Left ventricle myocardium inferior (tissue), 1 donor: ENCODE measurements at regions not wholly inside any gene's neighbourhood (a gene's known extent, or its start where the extent isn't known, plus 50 kb on each side); places are given as distances from the start of the nearest gene placed in this dataset.
A peak's percentile ranks its signal among the peaks of the same experiment; 100 is the strongest.

ENCODE experiments used
- DNase-seq: peaks from one replicate; pipeline ENCODE4 v3.0.0-alpha.2; 2020
- H3K27ac ChIP-seq: fragments of 200-600 bp; replicated peaks from 2 replicates; pipeline ENCODE4 v1.8.0; 2021
- H3K27me3 ChIP-seq: fragments of 200-600 bp; 2 replicates; pipeline ENCODE4 v1.8.0; 2021; ENCODE audit warnings: low read depth
- H3K36me3 ChIP-seq: fragments of 200-600 bp; 2 replicates; pipeline ENCODE4 v1.8.0; 2021
- H3K4me1 ChIP-seq: fragments of 200-600 bp; 2 replicates; pipeline ENCODE4 v1.8.0; 2021
- H3K4me3 ChIP-seq: fragments of 200-600 bp; 2 replicates; pipeline ENCODE4 v1.8.0; 2021; ENCODE audit warnings: mild to moderate bottlenecking, moderate library complexity
- H3K9me3 ChIP-seq: fragments of 200-600 bp; replicated peaks from 2 replicates; pipeline ENCODE4 v1.8.0; 2021
- CTCF ChIP-seq: fragments of 200-600 bp; IDR thresholded peaks from 2 replicates; pipeline ENCODE4 v1.8.0; 2021; ENCODE audit warnings: antibody characterized with exemption, mild to moderate bottlenecking, borderline replicate concordance
- intact Hi-C: fragments of 100-400 bp; cut with micrococcal nuclease; formaldehyde crosslinking; loops from one replicate; pipeline ENCODE4 v1.11.0; 2022
- donor health status: DM: no; HTN: yes; CAD: no; lungs with severe emphysema.

GRCh38 chr4:19772581-19772980 is 479.1 kb upstream of the SLIT2 start:
- no peak for DNase-seq
- H3K4me1 ChIP-seq, result no peaks in the 10 kb centered on the region
- intact Hi-C loops, result no loop called here
- H3K36me3 ChIP-seq, result no peaks in the 10 kb centered on the region
- H3K4me3 ChIP-seq, result no peak overlapping the region
- no peak overlapping the region for H3K27ac ChIP-seq
- H3K9me3 ChIP-seq, result no peaks in the 10 kb centered on the region
- no peak for TF ChIP-seq CTCF
- H3K27me3 ChIP-seq, result no peaks in the 10 kb centered on the region

- Histone ChIP-seq H3K9me3 (no peaks in the 10 kb centered on the region), H3K4me3 (no peak overlapping the region), H3K4me1 (no peaks in the 10 kb centered on the region), H3K27me3 (no peaks in the 10 kb centered on the region), H3K27ac (no peak overlapping the region), H3K36me3 (no peaks in the 10 kb centered on the region)
- no peak for DNase-seq
- intact Hi-C loops, result no loop called here
- no peak for TF ChIP-seq CTCF
These were observed 495.0 kb upstream of the SLIT2 start for GRCh38 chr4:19756661-19757060.

- no peak for DNase-seq
- Histone ChIP-seq H3K27ac (no peak overlapping the region), H3K36me3 (no peaks in the 10 kb centered on the region), H3K27me3 (no peaks in the 10 kb centered on the region), H3K4me1 (no peaks in the 10 kb centered on the region), H3K4me3 (no peak overlapping the region), H3K9me3 (no peaks in the 10 kb centered on the region)
- no peak for TF ChIP-seq CTCF
- intact Hi-C loops, result no loop called here
These were observed 499.1 kb upstream of the SLIT2 start for GRCh38 chr4:19752599-19752998.

GRCh38 chr4:19748519-19749479 is 502.9 kb upstream of the SLIT2 start:
- H3K4me3 ChIP-seq, result no peak overlapping the region
- DNase-seq, result peak; percentile 17
- no peaks in the 10 kb centered on the region for H3K4me1 ChIP-seq
- H3K27ac ChIP-seq, result peak overlapping the region; percentile 65
- intact Hi-C loops, result no loop called here
- no peaks in the 10 kb centered on the region for H3K9me3 ChIP-seq
- H3K36me3 ChIP-seq, result no peaks in the 10 kb centered on the region
- no peaks in the 10 kb centered on the region for H3K27me3 ChIP-seq
- TF ChIP-seq CTCF, result no peak

GRCh38 chr4:19746377-19746776 is 505.3 kb upstream of the SLIT2 start:
- H3K27me3 ChIP-seq, result no peaks in the 10 kb centered on the region
- no peak for DNase-seq
- intact Hi-C loops, result no loop called here
- H3K9me3 ChIP-seq, result no peaks in the 10 kb centered on the region
- no peak for TF ChIP-seq CTCF
- no peak overlapping the region for H3K4me3 ChIP-seq
- H3K27ac ChIP-seq, result no peak overlapping the region
- no peaks in the 10 kb centered on the region for H3K4me1 ChIP-seq
- H3K36me3 ChIP-seq, result no peaks in the 10 kb centered on the region
